Activated naive CD4-positive, alpha-beta T cell treated with anti-CD3 and anti-CD28 coated beads for 36 hours (primary cell): ENCODE measurements at regions not wholly inside any gene's neighbourhood (a gene's known extent, or its start where the extent isn't known, plus 50 kb on each side); places are given as distances from the start of the nearest gene placed in this dataset.
"Not testable (repeated sequence)": the region's sequence is repeated elsewhere in the genome, so short reads cannot be mapped to it uniquely, and the experiment has no call there.

Source experiments
- CTCF ChIA-PET: fragments of 350-600 bp; sonication (Branson Sonifier 250); formaldehyde crosslinking; loops from one replicate; lab custom pipeline; 2021; ENCODE audit warnings: antibody characterized with exemption; lab: Charles Lee
- DNase-seq: peaks from one replicate; pipeline ENCODE4 v3.0.0-alpha.2; 2020
- H3K27ac Mint-ChIP-seq: one replicate; pipeline ENCODE4 v1.8.0; 2021; ENCODE audit warnings: mild to moderate bottlenecking, mixed read lengths
- H3K27me3 Mint-ChIP-seq: one replicate; pipeline ENCODE4 v1.8.0; 2021; ENCODE audit warnings: low read depth, mixed read lengths
- H3K36me3 Mint-ChIP-seq: one replicate; pipeline ENCODE4 v1.8.0; 2021; ENCODE audit warnings: low read depth, mixed read lengths
- H3K4me1 Mint-ChIP-seq: one replicate; pipeline ENCODE4 v1.8.0; 2021; ENCODE audit warnings: low read depth, mixed read lengths
- H3K4me3 Mint-ChIP-seq: one replicate; pipeline ENCODE4 v1.8.0; 2021; ENCODE audit warnings: mild to moderate bottlenecking, moderate library complexity, mixed read lengths
- H3K9me3 Mint-ChIP-seq: one replicate; pipeline ENCODE4 v1.8.0; 2021; ENCODE audit warnings: mixed read lengths
- intact Hi-C: fragments of 100-400 bp; cut with micrococcal nuclease; formaldehyde crosslinking; loops from one replicate; pipeline ENCODE4 v1.15.1; 2023

- H3K9me3 Mint-ChIP-seq, intact Hi-C loops, DNase-seq, H3K36me3 Mint-ChIP-seq, H3K27ac Mint-ChIP-seq, H3K4me1 Mint-ChIP-seq, CTCF ChIA-PET, H3K4me3 Mint-ChIP-seq, H3K27me3 Mint-ChIP-seq: not testable (repeated sequence)
Observed at GRCh38 chr18:15001038-15001794, 253.2 kb downstream of the ANKRD30B start.

- intact Hi-C loops, H3K4me3 Mint-ChIP-seq, H3K9me3 Mint-ChIP-seq, H3K36me3 Mint-ChIP-seq, H3K27me3 Mint-ChIP-seq, DNase-seq, H3K27ac Mint-ChIP-seq, H3K4me1 Mint-ChIP-seq, CTCF ChIA-PET: not testable (repeated sequence)
Observed at GRCh38 chr18:15001795-15002107, 253.8 kb downstream of the ANKRD30B start.

- H3K4me1 Mint-ChIP-seq, intact Hi-C loops, H3K36me3 Mint-ChIP-seq, CTCF ChIA-PET, H3K27me3 Mint-ChIP-seq, H3K9me3 Mint-ChIP-seq, DNase-seq, H3K27ac Mint-ChIP-seq, H3K4me3 Mint-ChIP-seq: not testable (repeated sequence)
Observed at GRCh38 chr18:15002765-15003164, 254.8 kb downstream of the ANKRD30B start.

- H3K27ac Mint-ChIP-seq, intact Hi-C loops, DNase-seq, H3K4me1 Mint-ChIP-seq, H3K9me3 Mint-ChIP-seq, CTCF ChIA-PET, H3K4me3 Mint-ChIP-seq, H3K27me3 Mint-ChIP-seq, H3K36me3 Mint-ChIP-seq: not testable (repeated sequence)
Observed at GRCh38 chr18:15003231-15003630, 255.3 kb downstream of the ANKRD30B start.

GRCh38 chr18:15003636-15004269, 255.8 kb downstream of the ANKRD30B start:
- H3K9me3 Mint-ChIP-seq, DNase-seq, H3K4me3 Mint-ChIP-seq, H3K4me1 Mint-ChIP-seq, intact Hi-C loops, H3K27ac Mint-ChIP-seq, H3K27me3 Mint-ChIP-seq, CTCF ChIA-PET, H3K36me3 Mint-ChIP-seq: not testable (repeated sequence)

- H3K36me3 Mint-ChIP-seq, H3K4me3 Mint-ChIP-seq, CTCF ChIA-PET, DNase-seq, H3K27ac Mint-ChIP-seq, H3K4me1 Mint-ChIP-seq, intact Hi-C loops, H3K27me3 Mint-ChIP-seq, H3K9me3 Mint-ChIP-seq: not testable (repeated sequence)
Observed at GRCh38 chr18:15004270-15004973, 256.4 kb downstream of the ANKRD30B start.

GRCh38 chr18:15005313-15006130, 257.6 kb downstream of the ANKRD30B start:
- DNase-seq, result no peak
- H3K27ac Mint-ChIP-seq, result no peak overlapping the region

GRCh38 chr18:15006616-15007015, 258.6 kb downstream of the ANKRD30B start:
- H3K27ac Mint-ChIP-seq, H3K4me3 Mint-ChIP-seq, H3K4me1 Mint-ChIP-seq, DNase-seq, H3K9me3 Mint-ChIP-seq, CTCF ChIA-PET, intact Hi-C loops, H3K36me3 Mint-ChIP-seq, H3K27me3 Mint-ChIP-seq: not testable (repeated sequence)

More at GRCh38 chr18:15005313-15006130, 257.6 kb downstream of the ANKRD30B start:
- no peaks in the 10 kb centered on the region for H3K36me3 Mint-ChIP-seq
- intact Hi-C loops, result no loop called here
- CTCF ChIA-PET, result no interaction called here
- no peaks in the 10 kb centered on the region for H3K27me3 Mint-ChIP-seq
- no peaks in the 10 kb centered on the region for H3K4me1 Mint-ChIP-seq
- no peak overlapping the region for H3K4me3 Mint-ChIP-seq
- H3K9me3 Mint-ChIP-seq, result no peaks in the 10 kb centered on the region

GRCh38 chr18:15026041-15026440, 278.1 kb downstream of the ANKRD30B start:
- DNase-seq, CTCF ChIA-PET, H3K27me3 Mint-ChIP-seq, H3K27ac Mint-ChIP-seq, H3K9me3 Mint-ChIP-seq, H3K36me3 Mint-ChIP-seq, H3K4me1 Mint-ChIP-seq, H3K4me3 Mint-ChIP-seq, intact Hi-C loops: not testable (repeated sequence)

GRCh38 chr18:15028037-15028436, 280.1 kb downstream of the ANKRD30B start:
- intact Hi-C loops, H3K27me3 Mint-ChIP-seq, H3K4me1 Mint-ChIP-seq, H3K4me3 Mint-ChIP-seq, H3K36me3 Mint-ChIP-seq, H3K27ac Mint-ChIP-seq, CTCF ChIA-PET, DNase-seq, H3K9me3 Mint-ChIP-seq: not testable (repeated sequence)

GRCh38 chr18:15060279-15060880, 312.4 kb downstream of the ANKRD30B start:
- H3K27me3 Mint-ChIP-seq, H3K4me1 Mint-ChIP-seq, CTCF ChIA-PET, H3K4me3 Mint-ChIP-seq, H3K9me3 Mint-ChIP-seq, DNase-seq, intact Hi-C loops, H3K27ac Mint-ChIP-seq, H3K36me3 Mint-ChIP-seq: not testable (repeated sequence)

GRCh38 chr18:15061289-15061896, 313.4 kb downstream of the ANKRD30B start:
- H3K36me3 Mint-ChIP-seq, H3K27ac Mint-ChIP-seq, H3K27me3 Mint-ChIP-seq, H3K4me1 Mint-ChIP-seq, H3K9me3 Mint-ChIP-seq, intact Hi-C loops, CTCF ChIA-PET, H3K4me3 Mint-ChIP-seq, DNase-seq: not testable (repeated sequence)
